H7 (cell line): ENCODE measurements at regions not wholly inside any gene's neighbourhood (a gene's known extent, or its start where the extent isn't known, plus 50 kb on each side); places are given as distances from the start of the nearest gene placed in this dataset.

Source experiments
- DNase-seq: peaks from one replicate; pipeline ENCODE4 v3.0.0; 2012
- H3K27me3 ChIP-seq: 2 replicates; pipeline ENCODE4 v1.6.0; 2011; ENCODE audit warnings: mild to moderate bottlenecking, low read length; ENCODE audit not compliant: control insufficient read depth, insufficient read depth
- H3K36me3 ChIP-seq: replicated peaks from 2 replicates; pipeline ENCODE4 v1.5.1; 2011; ENCODE audit warnings: low read length; ENCODE audit not compliant: control insufficient read depth, insufficient read depth
- H3K4me3 ChIP-seq: 2 replicates; pipeline ENCODE4 v1.5.1; 2011; ENCODE audit warnings: low read depth, mild to moderate bottlenecking, control low read depth, low read length, moderate library complexity; ENCODE audit not compliant: insufficient read depth

GRCh38 chr17:77385750-77386501 is 245.2 kb downstream of the SEC14L1 start:
- no peaks in the 10 kb centered on the region for H3K27me3 ChIP-seq
- no peak overlapping the region for H3K4me3 ChIP-seq
- DNase-seq = no peak
- no peaks in the 10 kb centered on the region; the same call in 1 of the 2 replicates for H3K36me3 ChIP-seq

GRCh38 chr17:77386502-77387192 is 245.9 kb downstream of the SEC14L1 start:
- H3K36me3 ChIP-seq = no peaks in the 10 kb centered on the region; the same call in 1 of the 2 replicates
- no peak overlapping the region for H3K4me3 ChIP-seq
- H3K27me3 ChIP-seq = no peaks in the 10 kb centered on the region
- DNase-seq = no peak

GRCh38 chr17:77387891-77388290 is 247.1 kb downstream of the SEC14L1 start:
- no peak for DNase-seq
- H3K4me3 ChIP-seq = no peak overlapping the region
- H3K36me3 ChIP-seq = no peaks in the 10 kb centered on the region; the same call in 1 of the 2 replicates
- no peaks in the 10 kb centered on the region for H3K27me3 ChIP-seq

GRCh38 chr17:77388384-77389306 is 247.9 kb downstream of the SEC14L1 start:
- no peaks in the 10 kb centered on the region; the same call in 1 of the 2 replicates for H3K36me3 ChIP-seq
- H3K27me3 ChIP-seq = no peaks in the 10 kb centered on the region
- DNase-seq = no peak
- no peak overlapping the region for H3K4me3 ChIP-seq

GRCh38 chr17:77390870-77391269 is 250.1 kb downstream of the SEC14L1 start:
- Histone ChIP-seq H3K27me3 (no peaks in the 10 kb centered on the region), H3K36me3 (no peaks in the 10 kb centered on the region), H3K4me3 (no peak overlapping the region)
- no peak for DNase-seq

- H3K36me3 ChIP-seq = no peaks in the 10 kb centered on the region
- H3K4me3 ChIP-seq = no peak overlapping the region
- peak; percentile 92 for DNase-seq
- no peaks in the 10 kb centered on the region for H3K27me3 ChIP-seq
These were observed 251.1 kb downstream of the SEC14L1 start for GRCh38 chr17:77391668-77392375.

- Histone ChIP-seq H3K27me3 (no peaks in the 10 kb centered on the region), H3K36me3 (no peaks in the 10 kb centered on the region), H3K4me3 (no peak overlapping the region)
- DNase-seq = peak; percentile 95
These were observed 251.9 kb downstream of the SEC14L1 start for GRCh38 chr17:77392376-77393273.

- DNase-seq = no peak
These were observed 252.5 kb downstream of the SEC14L1 start for GRCh38 chr17:77393274-77393600.

GRCh38 chr17:77393867-77394539 is 253.2 kb downstream of the SEC14L1 start:
- Histone ChIP-seq H3K4me3 (no peak overlapping the region), H3K36me3 (no peaks in the 10 kb centered on the region), H3K27me3 (no peaks in the 10 kb centered on the region)
- no peak for DNase-seq

More at GRCh38 chr17:77393274-77393600, 252.5 kb downstream of the SEC14L1 start:
- Histone ChIP-seq H3K27me3 (no peaks in the 10 kb centered on the region), H3K36me3 (no peaks in the 10 kb centered on the region), H3K4me3 (no peak overlapping the region)

- H3K27me3 ChIP-seq = no peaks in the 10 kb centered on the region
- no peak for DNase-seq
- H3K36me3 ChIP-seq = no peaks in the 10 kb centered on the region
- no peak overlapping the region for H3K4me3 ChIP-seq
These were observed 253.9 kb downstream of the SEC14L1 start for GRCh38 chr17:77394540-77395295.

- Histone ChIP-seq H3K27me3 (no peaks in the 10 kb centered on the region), H3K4me3 (no peak overlapping the region), H3K36me3 (no peaks in the 10 kb centered on the region)
- DNase-seq = no peak
These were observed 254.8 kb downstream of the SEC14L1 start for GRCh38 chr17:77395501-77396048.

GRCh38 chr17:77396610-77397009 is 255.8 kb downstream of the SEC14L1 start:
- Histone ChIP-seq H3K4me3 (no peak overlapping the region), H3K36me3 (no peaks in the 10 kb centered on the region), H3K27me3 (no peaks in the 10 kb centered on the region)
- no peak for DNase-seq
